Panc1 (cell line): ENCODE measurements at regions not wholly inside any gene's neighbourhood (a gene's known extent, or its start where the extent isn't known, plus 50 kb on each side); places are given as distances from the start of the nearest gene placed in this dataset.

Experiments used
- POLR2AphosphoS5 ChIP-seq: IDR thresholded peaks from 2 replicates; pipeline ENCODE4 v1.6.1; 2012; ENCODE audit warnings: mild to moderate bottlenecking, low read depth, low read length, moderate library complexity
- REST ChIP-seq, 2 experiments: IDR thresholded peaks; 2 replicates each; pipeline ENCODE4 v1.6.1; 2011 to 2012; ENCODE audit warnings: low read depth in 2 of 2, control low read depth in 1 of 2, low read length in 1 of 2, mild to moderate bottlenecking in 1 of 2, moderate library complexity in 1 of 2; ENCODE audit not compliant: insufficient read depth in 1 of 2
- SIN3A ChIP-seq: IDR thresholded peaks from 2 replicates; pipeline ENCODE4 v1.6.1; 2012; ENCODE audit warnings: low read depth, mild to moderate bottlenecking, low read length, moderate library complexity, borderline replicate concordance; ENCODE audit not compliant: insufficient read depth
- TF ChIP-seq, protein P1 (sequence below): fragments of 450-650 bp; IDR thresholded peaks from 2 replicates; pipeline ENCODE4 v1.5.1; 2017; ENCODE audit warnings: mild to moderate bottlenecking

DNA sequence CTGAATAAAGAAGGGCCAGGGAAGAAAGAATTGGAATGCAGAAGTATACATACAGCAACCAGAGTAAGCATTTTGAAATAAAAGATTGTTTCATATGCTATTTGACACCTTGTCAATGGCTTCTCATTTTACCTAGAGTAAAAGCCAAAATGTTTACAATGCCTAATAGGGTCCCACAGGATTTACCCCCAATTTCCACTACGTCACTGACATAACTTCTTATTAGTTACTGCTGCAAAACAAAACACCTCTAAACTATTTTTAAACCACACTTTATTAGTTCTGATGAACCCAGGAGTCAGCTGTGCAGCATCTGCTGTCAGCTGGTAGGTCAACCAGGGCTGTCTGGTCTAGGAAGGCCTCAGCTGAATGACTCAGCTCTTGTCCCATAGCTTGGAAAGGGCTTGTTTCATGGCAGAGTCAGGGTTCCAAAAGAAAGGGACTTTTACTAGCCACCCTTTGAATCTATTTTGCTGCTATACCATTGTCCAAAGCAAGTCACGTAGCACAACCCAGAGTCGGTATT lies 945.1 kb downstream of the EPHA3 start:
- TF ChIP-seq, protein P1, sequence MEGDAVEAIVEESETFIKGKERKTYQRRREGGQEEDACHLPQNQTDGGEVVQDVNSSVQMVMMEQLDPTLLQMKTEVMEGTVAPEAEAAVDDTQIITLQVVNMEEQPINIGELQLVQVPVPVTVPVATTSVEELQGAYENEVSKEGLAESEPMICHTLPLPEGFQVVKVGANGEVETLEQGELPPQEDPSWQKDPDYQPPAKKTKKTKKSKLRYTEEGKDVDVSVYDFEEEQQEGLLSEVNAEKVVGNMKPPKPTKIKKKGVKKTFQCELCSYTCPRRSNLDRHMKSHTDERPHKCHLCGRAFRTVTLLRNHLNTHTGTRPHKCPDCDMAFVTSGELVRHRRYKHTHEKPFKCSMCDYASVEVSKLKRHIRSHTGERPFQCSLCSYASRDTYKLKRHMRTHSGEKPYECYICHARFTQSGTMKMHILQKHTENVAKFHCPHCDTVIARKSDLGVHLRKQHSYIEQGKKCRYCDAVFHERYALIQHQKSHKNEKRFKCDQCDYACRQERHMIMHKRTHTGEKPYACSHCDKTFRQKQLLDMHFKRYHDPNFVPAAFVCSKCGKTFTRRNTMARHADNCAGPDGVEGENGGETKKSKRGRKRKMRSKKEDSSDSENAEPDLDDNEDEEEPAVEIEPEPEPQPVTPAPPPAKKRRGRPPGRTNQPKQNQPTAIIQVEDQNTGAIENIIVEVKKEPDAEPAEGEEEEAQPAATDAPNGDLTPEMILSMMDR, result no peak
- TF ChIP-seq POLR2AphosphoS5 (no peak), REST (IDR thresholded peaks at IDR 0.05; ENCODE audit: insufficient read depth in 1 of 2, low read depth in 2 of 2, low read length in 1 of 2) (no peak), SIN3A (no peak)
